OCI-LY1 (cell line): ENCODE measurements at regions not wholly inside any gene's neighbourhood (a gene's known extent, or its start where the extent isn't known, plus 50 kb on each side); places are given as distances from the start of the nearest gene placed in this dataset.

Experiments
- H2AFZ ChIP-seq: fragments of 200-600 bp; sonication (generic), shearing (Covaris generic); 2 replicates; pipeline ENCODE4 v1.6.0; 2014; ENCODE audit warnings: antibody characterized with exemption, mild to moderate bottlenecking, low read length
- H3F3A ChIP-seq: fragments of 200-600 bp; sonication (generic), shearing (Covaris generic); 2 replicates; pipeline ENCODE4 v1.6.0; 2014; ENCODE audit warnings: mild to moderate bottlenecking, antibody characterized with exemption, low read length, moderate library complexity; ENCODE audit not compliant: insufficient read depth
- H3K27ac ChIP-seq: fragments of 200-600 bp; sonication (generic); 2 replicates; pipeline ENCODE4 v1.5.1; 2014; ENCODE audit warnings: low read length, mixed run types, mild to moderate bottlenecking, low read depth; ENCODE audit not compliant: poor library complexity, severe bottlenecking
- H3K27me3 ChIP-seq: fragments of 200-600 bp; sonication (generic); 2 replicates; pipeline ENCODE4 v1.6.0; 2014; ENCODE audit warnings: antibody characterized with exemption, mild to moderate bottlenecking, low read length, moderate library complexity; ENCODE audit not compliant: insufficient read depth
- H3K36me3 ChIP-seq: fragments of 200-600 bp; sonication (generic); 2 replicates; pipeline ENCODE4 v1.6.1; 2014; ENCODE audit warnings: mild to moderate bottlenecking, antibody characterized with exemption, low read length, moderate library complexity, mixed read lengths; ENCODE audit not compliant: insufficient read depth
- H3K4me1 ChIP-seq: fragments of 200-600 bp; sonication (generic); 2 replicates; pipeline ENCODE4 v1.5.1; 2014; ENCODE audit warnings: mild to moderate bottlenecking, low read length, moderate library complexity; ENCODE audit not compliant: insufficient read depth, severe bottlenecking
- H3K4me2 ChIP-seq: fragments of 200-600 bp; sonication (generic), shearing (Covaris generic); 2 replicates; pipeline ENCODE4 v1.6.1; 2014; ENCODE audit warnings: low read length
- H3K4me3 ChIP-seq: fragments of 200-600 bp; sonication (generic); 2 replicates; pipeline ENCODE4 v1.5.1; 2014; ENCODE audit warnings: low read length, low read depth, mild to moderate bottlenecking, mixed read lengths; ENCODE audit not compliant: poor library complexity, severe bottlenecking
- H3K79me2 ChIP-seq: fragments of 200-600 bp; shearing (Covaris generic); 2 replicates; pipeline ENCODE4 v1.6.1; 2016; ENCODE audit warnings: mixed run types, low read length, mixed read lengths; ENCODE audit not compliant: insufficient read depth
- H3K9ac ChIP-seq: fragments of 200-600 bp; sonication (generic), shearing (Covaris generic); 2 replicates; pipeline ENCODE4 v1.6.1; 2014; ENCODE audit warnings: mild to moderate bottlenecking, low read length, mixed read lengths
- H3K9me2 ChIP-seq: fragments of 200-600 bp; sonication (generic), shearing (Covaris generic); 2 replicates; pipeline ENCODE4 v1.6.1; 2014; ENCODE audit warnings: low read depth, mild to moderate bottlenecking, low read length, mixed read lengths
- H3K9me3 ChIP-seq: fragments of 200-600 bp; shearing (Covaris generic); 2 replicates; pipeline ENCODE4 v1.6.1; 2014; ENCODE audit warnings: low read length, mixed read lengths
- H4K20me1 ChIP-seq: fragments of 200-600 bp; sonication (generic), shearing (Covaris generic); 2 replicates; pipeline ENCODE4 v1.6.0; 2016; ENCODE audit warnings: mild to moderate bottlenecking, low read length; ENCODE audit not compliant: insufficient read depth
- CTCF ChIP-seq: fragments of 200-600 bp; sonication (generic), shearing (Covaris generic); IDR thresholded peaks from 2 replicates; pipeline ENCODE4 v1.5.1; 2017; ENCODE audit warnings: mild to moderate bottlenecking, antibody characterized with exemption, low read length, moderate library complexity, mixed read lengths
- EZH2 ChIP-seq: fragments of 200-600 bp; sonication (generic), shearing (Covaris generic); IDR thresholded peaks from 2 replicates; pipeline ENCODE4 v1.8.0; 2017; ENCODE audit warnings: borderline replicate concordance, mixed run types, mild to moderate bottlenecking, antibody characterized with exemption, low read length, moderate library complexity, mixed read lengths

DNA sequence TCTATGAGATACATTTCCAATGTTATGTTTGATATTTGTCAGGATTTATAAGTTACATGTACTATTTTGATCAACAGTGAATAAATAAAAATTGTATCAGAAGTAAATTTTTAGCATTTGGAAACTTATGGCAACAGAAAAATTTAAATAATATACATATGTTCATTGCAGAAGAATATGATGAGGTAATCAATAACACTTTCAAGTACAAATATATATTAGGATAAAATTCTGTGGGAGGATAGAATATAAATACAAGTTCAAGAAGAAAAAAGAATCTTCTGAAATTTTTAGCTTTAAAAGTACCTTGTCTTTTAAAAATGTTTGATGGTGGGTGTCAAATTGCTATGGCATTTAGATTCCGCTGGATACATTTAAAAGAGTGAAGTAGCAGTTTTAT is 102.8 kb upstream of the MUCL1 start:
- no peak for TF ChIP-seq CTCF
- TF ChIP-seq EZH2: no peak

GRCh38 chr12:54749191-54749818 is 101.1 kb upstream of the DCD start:
- no peaks in the 10 kb centered on the region for H4K20me1 ChIP-seq
- H3K27me3 ChIP-seq: no peaks in the 10 kb centered on the region
- H3K4me3 ChIP-seq: no peak overlapping the region
- no peak overlapping the region for H3K27ac ChIP-seq
- H3K36me3 ChIP-seq: no peaks in the 10 kb centered on the region
- H3K9me3 ChIP-seq: no peaks in the 10 kb centered on the region
- no peaks in the 10 kb centered on the region for H3F3A ChIP-seq
- no peaks in the 10 kb centered on the region for H3K4me1 ChIP-seq
- H3K4me2 ChIP-seq: no peak overlapping the region
- TF ChIP-seq CTCF (peak; percentile 84), EZH2 (no peak)
- no peaks in the 10 kb centered on the region for H3K79me2 ChIP-seq
- H3K9me2 ChIP-seq: no peaks in the 10 kb centered on the region
- no peak overlapping the region for H2AFZ ChIP-seq
- no peak overlapping the region for H3K9ac ChIP-seq

More for the DNA sequence above, 102.8 kb upstream of the MUCL1 start:
- Histone ChIP-seq H3K36me3 (no peaks in the 10 kb centered on the region), H3K4me2 (no peak overlapping the region), H3K9me2 (no peaks in the 10 kb centered on the region), H3K27me3 (no peaks in the 10 kb centered on the region), H3K79me2 (no peaks in the 10 kb centered on the region), H3K4me1 (no peaks in the 10 kb centered on the region), H4K20me1 (no peaks in the 10 kb centered on the region), H3K9ac (no peak overlapping the region), H3F3A (no peaks in the 10 kb centered on the region), H3K9me3 (no peaks in the 10 kb centered on the region), H3K4me3 (no peak overlapping the region), H3K27ac (no peak overlapping the region), H2AFZ (no peak overlapping the region)

GRCh38 chr12:54744590-54744989 is 96.4 kb upstream of the DCD start:
- H3K79me2 ChIP-seq: no peaks in the 10 kb centered on the region
- no peaks in the 10 kb centered on the region for H3K9me3 ChIP-seq
- H3K4me3 ChIP-seq: no peak overlapping the region
- H3K9ac ChIP-seq: no peak overlapping the region
- no peaks in the 10 kb centered on the region for H4K20me1 ChIP-seq
- H3F3A ChIP-seq: no peaks in the 10 kb centered on the region
- no peak overlapping the region for H2AFZ ChIP-seq
- H3K4me2 ChIP-seq: no peak overlapping the region
- no peak for TF ChIP-seq CTCF
- no peak for TF ChIP-seq EZH2
- H3K9me2 ChIP-seq: no peaks in the 10 kb centered on the region
- peaks cover 3% of the 10 kb centered on the region for H3K4me1 ChIP-seq
- no peak overlapping the region for H3K27ac ChIP-seq
- no peaks in the 10 kb centered on the region for H3K27me3 ChIP-seq
- H3K36me3 ChIP-seq: no peaks in the 10 kb centered on the region
